B cell (primary cell): ENCODE measurements at regions not wholly inside any gene's neighbourhood (a gene's known extent, or its start where the extent isn't known, plus 50 kb on each side); places are given as distances from the start of the nearest gene placed in this dataset.

ENCODE experiments used
- EZH2 ChIP-seq: IDR thresholded peaks from 2 replicates; pipeline ENCODE4 v1.6.1; 2012; ENCODE audit warnings: borderline replicate concordance, low read depth, mild to moderate bottlenecking, moderate library complexity, low read length; ENCODE audit not compliant: insufficient read depth, poor library complexity, severe bottlenecking
- TF ChIP-seq, protein P1 (sequence below): fragments of 200-600 bp; IDR thresholded peaks from one replicate; pipeline ENCODE4 v1.8.0; 2022; ENCODE audit warnings: antibody characterized with exemption, mild to moderate bottlenecking

GRCh38 chr3:147615035-147615434 is 205.9 kb downstream of the ZIC1 start:
- no peak for TF ChIP-seq EZH2
- TF ChIP-seq, protein P1, sequence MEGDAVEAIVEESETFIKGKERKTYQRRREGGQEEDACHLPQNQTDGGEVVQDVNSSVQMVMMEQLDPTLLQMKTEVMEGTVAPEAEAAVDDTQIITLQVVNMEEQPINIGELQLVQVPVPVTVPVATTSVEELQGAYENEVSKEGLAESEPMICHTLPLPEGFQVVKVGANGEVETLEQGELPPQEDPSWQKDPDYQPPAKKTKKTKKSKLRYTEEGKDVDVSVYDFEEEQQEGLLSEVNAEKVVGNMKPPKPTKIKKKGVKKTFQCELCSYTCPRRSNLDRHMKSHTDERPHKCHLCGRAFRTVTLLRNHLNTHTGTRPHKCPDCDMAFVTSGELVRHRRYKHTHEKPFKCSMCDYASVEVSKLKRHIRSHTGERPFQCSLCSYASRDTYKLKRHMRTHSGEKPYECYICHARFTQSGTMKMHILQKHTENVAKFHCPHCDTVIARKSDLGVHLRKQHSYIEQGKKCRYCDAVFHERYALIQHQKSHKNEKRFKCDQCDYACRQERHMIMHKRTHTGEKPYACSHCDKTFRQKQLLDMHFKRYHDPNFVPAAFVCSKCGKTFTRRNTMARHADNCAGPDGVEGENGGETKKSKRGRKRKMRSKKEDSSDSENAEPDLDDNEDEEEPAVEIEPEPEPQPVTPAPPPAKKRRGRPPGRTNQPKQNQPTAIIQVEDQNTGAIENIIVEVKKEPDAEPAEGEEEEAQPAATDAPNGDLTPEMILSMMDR, result no peak
